ENCODE measurements at regions not wholly inside any gene's neighbourhood (a gene's known extent, or its start where the extent isn't known, plus 50 kb on each side); places are given as distances from the start of the nearest gene placed in this dataset.
A peak's percentile ranks its signal among the peaks of the same experiment; 100 is the strongest.

- Histone ChIP-seq H3K36me3 (ENCODE audit: control insufficient read depth in 5 of 5, insufficient read depth in 5 of 5, low read length in 5 of 5) (no peaks in the 10 kb centered on the region), H3K27ac (ENCODE audit: low read depth, low read length) (no peak overlapping the region), H3K4me3 (ENCODE audit: low read depth in 1 of 5, low read length in 5 of 5) (no peak overlapping the region), H3K9me3 (ENCODE audit: control insufficient read depth in 5 of 5, low read length in 5 of 5) (peaks cover 0 to 7% (median 0%) of the 10 kb centered on the region in 5 donors), H3K27me3 (ENCODE audit: control insufficient read depth in 5 of 5, insufficient read depth in 4 of 5, low read length in 5 of 5) (no peaks in the 10 kb centered on the region), H3K9ac (ENCODE audit: low read length in 5 of 5) (no peak overlapping the region), H3K4me1 (ENCODE audit: control insufficient read depth in 5 of 5, insufficient read depth in 5 of 5, low read length in 5 of 5) (peaks cover 0 to 6% (median 0%) of the 10 kb centered on the region in 5 donors)
Measured at GRCh38 chr12:93944911-93945310, 203.5 kb upstream of the PLXNC1 start.

- H3K9ac ChIP-seq (ENCODE audit: low read length in 5 of 5) = no peak overlapping the region
- no peaks in the 10 kb centered on the region for H3K27me3 ChIP-seq (ENCODE audit: control insufficient read depth in 5 of 5, insufficient read depth in 4 of 5, low read length in 5 of 5)
- no peak overlapping the region for H3K4me3 ChIP-seq (ENCODE audit: low read depth in 1 of 5, low read length in 5 of 5)
- H3K4me1 ChIP-seq (ENCODE audit: control insufficient read depth in 5 of 5, insufficient read depth in 5 of 5, low read length in 5 of 5) = peaks cover 0 to 6% (median 0%) of the 10 kb centered on the region in 5 donors
- H3K36me3 ChIP-seq (ENCODE audit: control insufficient read depth in 5 of 5, insufficient read depth in 5 of 5, low read length in 5 of 5) = no peaks in the 10 kb centered on the region
- no peak overlapping the region for H3K27ac ChIP-seq (ENCODE audit: low read depth, low read length)
- H3K9me3 ChIP-seq (ENCODE audit: control insufficient read depth in 5 of 5, low read length in 5 of 5) = peaks cover 0 to 7% (median 0%) of the 10 kb centered on the region in 5 donors
Measured at GRCh38 chr12:93946542-93947150, 201.7 kb upstream of the PLXNC1 start.

GRCh38 chr12:93947486-93947885, 200.9 kb upstream of the PLXNC1 start:
- no peak overlapping the region for H3K27ac ChIP-seq (ENCODE audit: low read depth, low read length)
- no peaks in the 10 kb centered on the region for H3K36me3 ChIP-seq (ENCODE audit: control insufficient read depth in 5 of 5, insufficient read depth in 5 of 5, low read length in 5 of 5)
- H3K4me3 ChIP-seq (ENCODE audit: low read depth in 1 of 5, low read length in 5 of 5) = no peak overlapping the region
- H3K9me3 ChIP-seq (ENCODE audit: control insufficient read depth in 5 of 5, low read length in 5 of 5) = peaks cover 0 to 7% (median 0%) of the 10 kb centered on the region in 5 donors
- no peaks in the 10 kb centered on the region for H3K27me3 ChIP-seq (ENCODE audit: control insufficient read depth in 5 of 5, insufficient read depth in 4 of 5, low read length in 5 of 5)
- no peak overlapping the region for H3K9ac ChIP-seq (ENCODE audit: low read length in 5 of 5)
- peaks cover 0 to 6% (median 0%) of the 10 kb centered on the region in 5 donors for H3K4me1 ChIP-seq (ENCODE audit: control insufficient read depth in 5 of 5, insufficient read depth in 5 of 5, low read length in 5 of 5)

GRCh38 chr12:93950311-93950710, 198.1 kb upstream of the PLXNC1 start:
- H3K9me3 ChIP-seq (ENCODE audit: control insufficient read depth in 5 of 5, low read length in 5 of 5) = peaks cover 0 to 7% (median 0%) of the 10 kb centered on the region in 5 donors

GRCh38 chr12:93954166-93955112, 193.9 kb upstream of the PLXNC1 start:
- Histone ChIP-seq H3K27me3 (ENCODE audit: control insufficient read depth in 5 of 5, insufficient read depth in 4 of 5, low read length in 5 of 5) (no peaks in the 10 kb centered on the region), H3K4me3 (ENCODE audit: low read depth in 1 of 5, low read length in 5 of 5) (peak overlapping the region in 1 of 5 donors; percentile 22), H3K4me1 (ENCODE audit: control insufficient read depth in 5 of 5, insufficient read depth in 5 of 5, low read length in 5 of 5) (peaks cover 0 to 6% (median 0%) of the 10 kb centered on the region in 5 donors), H3K36me3 (ENCODE audit: control insufficient read depth in 5 of 5, insufficient read depth in 5 of 5, low read length in 5 of 5) (no peaks in the 10 kb centered on the region), H3K27ac (ENCODE audit: low read depth, low read length) (no peak overlapping the region), H3K9me3 (ENCODE audit: control insufficient read depth in 5 of 5, low read length in 5 of 5) (peaks cover 0 to 7% (median 0%) of the 10 kb centered on the region in 5 donors), H3K9ac (ENCODE audit: low read length in 5 of 5) (no peak overlapping the region)

More at GRCh38 chr12:93950311-93950710, 198.1 kb upstream of the PLXNC1 start:
- H3K4me3 ChIP-seq (ENCODE audit: low read depth in 1 of 5, low read length in 5 of 5) = no peak overlapping the region
- no peaks in the 10 kb centered on the region for H3K36me3 ChIP-seq (ENCODE audit: control insufficient read depth in 5 of 5, insufficient read depth in 5 of 5, low read length in 5 of 5)
- no peak overlapping the region for H3K9ac ChIP-seq (ENCODE audit: low read length in 5 of 5)
- H3K4me1 ChIP-seq (ENCODE audit: control insufficient read depth in 5 of 5, insufficient read depth in 5 of 5, low read length in 5 of 5) = peaks cover 0 to 6% (median 0%) of the 10 kb centered on the region in 5 donors
- H3K27me3 ChIP-seq (ENCODE audit: control insufficient read depth in 5 of 5, insufficient read depth in 4 of 5, low read length in 5 of 5) = no peaks in the 10 kb centered on the region
- H3K27ac ChIP-seq (ENCODE audit: low read depth, low read length) = no peak overlapping the region

GRCh38 chr12:93956551-93956950, 191.8 kb upstream of the PLXNC1 start:
- no peaks in the 10 kb centered on the region for H3K27me3 ChIP-seq (ENCODE audit: control insufficient read depth in 5 of 5, insufficient read depth in 4 of 5, low read length in 5 of 5)
- H3K9me3 ChIP-seq (ENCODE audit: control insufficient read depth in 5 of 5, low read length in 5 of 5) = peaks cover 0 to 2% (median 0%) of the 10 kb centered on the region in 5 donors
- no peak overlapping the region for H3K27ac ChIP-seq (ENCODE audit: low read depth, low read length)
- no peak overlapping the region for H3K4me3 ChIP-seq (ENCODE audit: low read depth in 1 of 5, low read length in 5 of 5)
- no peaks in the 10 kb centered on the region for H3K36me3 ChIP-seq (ENCODE audit: control insufficient read depth in 5 of 5, insufficient read depth in 5 of 5, low read length in 5 of 5)
- H3K9ac ChIP-seq (ENCODE audit: low read length in 5 of 5) = no peak overlapping the region
- H3K4me1 ChIP-seq (ENCODE audit: control insufficient read depth in 5 of 5, insufficient read depth in 5 of 5, low read length in 5 of 5) = peaks cover 0 to 6% (median 0%) of the 10 kb centered on the region in 5 donors

- Histone ChIP-seq H3K36me3 (ENCODE audit: control insufficient read depth in 5 of 5, insufficient read depth in 5 of 5, low read length in 5 of 5) (no peaks in the 10 kb centered on the region), H3K9ac (ENCODE audit: low read length in 5 of 5) (no peak overlapping the region), H3K4me3 (ENCODE audit: low read depth in 1 of 5, low read length in 5 of 5) (no peak overlapping the region), H3K27ac (ENCODE audit: low read depth, low read length) (no peak overlapping the region), H3K9me3 (ENCODE audit: control insufficient read depth in 5 of 5, low read length in 5 of 5) (peaks cover 0 to 5% (median under 1%) of the 10 kb centered on the region in 5 donors), H3K27me3 (ENCODE audit: control insufficient read depth in 5 of 5, insufficient read depth in 4 of 5, low read length in 5 of 5) (no peaks in the 10 kb centered on the region), H3K4me1 (ENCODE audit: control insufficient read depth in 5 of 5, insufficient read depth in 5 of 5, low read length in 5 of 5) (peaks cover 0 to 6% (median 0%) of the 10 kb centered on the region in 5 donors)
Measured at GRCh38 chr12:93957168-93957567, 191.2 kb upstream of the PLXNC1 start.

- Histone ChIP-seq H3K27me3 (ENCODE audit: control insufficient read depth in 5 of 5, insufficient read depth in 4 of 5, low read length in 5 of 5) (no peaks in the 10 kb centered on the region), H3K4me3 (ENCODE audit: low read depth in 1 of 5, low read length in 5 of 5) (no peak overlapping the region), H3K4me1 (ENCODE audit: control insufficient read depth in 5 of 5, insufficient read depth in 5 of 5, low read length in 5 of 5) (peaks cover 0 to 6% (median 0%) of the 10 kb centered on the region in 5 donors), H3K36me3 (ENCODE audit: control insufficient read depth in 5 of 5, insufficient read depth in 5 of 5, low read length in 5 of 5) (no peaks in the 10 kb centered on the region), H3K9me3 (ENCODE audit: control insufficient read depth in 5 of 5, low read length in 5 of 5) (peaks cover 0 to 7% (median 5%) of the 10 kb centered on the region in 5 donors), H3K9ac (ENCODE audit: low read length in 5 of 5) (no peak overlapping the region), H3K27ac (ENCODE audit: low read depth, low read length) (no peak overlapping the region)
Measured at GRCh38 chr12:93957870-93958269, 190.5 kb upstream of the PLXNC1 start.

GRCh38 chr12:93959657-93960056, 188.7 kb upstream of the PLXNC1 start:
- Histone ChIP-seq H3K9ac (ENCODE audit: low read length in 5 of 5) (no peak overlapping the region), H3K4me1 (ENCODE audit: control insufficient read depth in 5 of 5, insufficient read depth in 5 of 5, low read length in 5 of 5) (peaks cover 0 to 5% (median 0%) of the 10 kb centered on the region in 5 donors), H3K36me3 (ENCODE audit: control insufficient read depth in 5 of 5, insufficient read depth in 5 of 5, low read length in 5 of 5) (no peaks in the 10 kb centered on the region), H3K27ac (ENCODE audit: low read depth, low read length) (no peak overlapping the region), H3K27me3 (ENCODE audit: control insufficient read depth in 5 of 5, insufficient read depth in 4 of 5, low read length in 5 of 5) (no peaks in the 10 kb centered on the region), H3K4me3 (ENCODE audit: low read depth in 1 of 5, low read length in 5 of 5) (no peak overlapping the region), H3K9me3 (ENCODE audit: control insufficient read depth in 5 of 5, low read length in 5 of 5) (peaks cover 0 to 7% (median 5%) of the 10 kb centered on the region in 5 donors)

GRCh38 chr12:93960521-93960920, 187.9 kb upstream of the PLXNC1 start:
- H3K27ac ChIP-seq (ENCODE audit: low read depth, low read length) = no peak overlapping the region
- peaks cover 0 to 7% (median 5%) of the 10 kb centered on the region in 5 donors for H3K9me3 ChIP-seq (ENCODE audit: control insufficient read depth in 5 of 5, low read length in 5 of 5)
- no peak overlapping the region for H3K9ac ChIP-seq (ENCODE audit: low read length in 5 of 5)
- H3K4me3 ChIP-seq (ENCODE audit: low read depth in 1 of 5, low read length in 5 of 5) = no peak overlapping the region
- no peaks in the 10 kb centered on the region for H3K27me3 ChIP-seq (ENCODE audit: control insufficient read depth in 5 of 5, insufficient read depth in 4 of 5, low read length in 5 of 5)
- H3K4me1 ChIP-seq (ENCODE audit: control insufficient read depth in 5 of 5, insufficient read depth in 5 of 5, low read length in 5 of 5) = no peaks in the 10 kb centered on the region
- H3K36me3 ChIP-seq (ENCODE audit: control insufficient read depth in 5 of 5, insufficient read depth in 5 of 5, low read length in 5 of 5) = no peaks in the 10 kb centered on the region
